HCT116 (cell line): ENCODE measurements at regions not wholly inside any gene's neighbourhood (a gene's known extent, or its start where the extent isn't known, plus 50 kb on each side); places are given as distances from the start of the nearest gene placed in this dataset.

Source experiments
- CTCF ChIP-seq, 3 experiments: fragments of 200-600 bp in 1 of 3; sonication (generic) in 1 of 3; IDR thresholded peaks in 2 of 3; conservative IDR thresholded peaks in 1 of 3; 2 replicates each; pipeline ENCODE4 v1.5.1; 2012 to 2017; ENCODE audit warnings: low read depth in 2 of 3, low read length in 2 of 3, antibody characterized with exemption in 1 of 3, borderline replicate concordance in 1 of 3, control low read depth in 1 of 3, mild to moderate bottlenecking in 1 of 3, mixed read lengths in 1 of 3, mixed run types in 1 of 3, moderate library complexity in 1 of 3; ENCODE audit not compliant: insufficient read depth in 1 of 3
- EZH2 ChIP-seq: fragments of 200-600 bp; sonication (generic); IDR thresholded peaks from 2 replicates; pipeline ENCODE4 v1.6.1; 2017; ENCODE audit warnings: antibody characterized with exemption, mixed run types
- POLR2A ChIP-seq: IDR thresholded peaks from 2 replicates; pipeline ENCODE4 v1.7.0; 2011; ENCODE audit warnings: borderline replicate concordance; ENCODE audit not compliant: insufficient read depth, insufficient read length; ENCODE audit errors: extremely low read depth
- TF ChIP-seq, protein P1 (sequence below): IDR thresholded peaks from 2 replicates; pipeline ENCODE4 v1.6.1; 2012

GRCh38 chrY:8807648-8808408 lies 529.4 kb upstream of the TSPY4 start:
- TF ChIP-seq, protein P1, sequence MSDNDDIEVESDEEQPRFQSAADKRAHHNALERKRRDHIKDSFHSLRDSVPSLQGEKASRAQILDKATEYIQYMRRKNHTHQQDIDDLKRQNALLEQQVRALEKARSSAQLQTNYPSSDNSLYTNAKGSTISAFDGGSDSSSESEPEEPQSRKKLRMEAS = no peak
- TF ChIP-seq CTCF (IDR thresholded peaks at IDR 0.05 in 2 of 3, conservative IDR thresholded peaks at IDR 0.05 in 1 of 3; ENCODE audit: borderline replicate concordance in 1 of 3, insufficient read depth in 1 of 3, low read depth in 2 of 3, low read length in 2 of 3) (no peak), EZH2 (no peak), POLR2A (no peak)
